K562 (cell line): ENCODE measurements at regions not wholly inside any gene's neighbourhood (a gene's known extent, or its start where the extent isn't known, plus 50 kb on each side); places are given as distances from the start of the nearest gene placed in this dataset.

Source experiments
- ATAC-seq: fragments of 200-7000 bp; cut with Tn5 transposase; 3 replicates; pipeline ENCODE4 v1.9.1; 2020; ENCODE audit warnings: moderate library complexity
- BruUV-seq: library from RNA; stranded (reverse); fragments of 400-500 nt; replicated peaks from 2 replicates; lab custom pipeline; 2021; lab: Mats Ljungman, UMichigan
- CTCF ChIA-PET: fragments of 300-600 bp; formaldehyde crosslinking; extraction: SDS; loops from one replicate; lab custom pipeline; 2021; ENCODE audit warnings: low intra/inter-chr PET ratio; lab: Yijun Ruan, JAX
- POLR2A ChIA-PET: fragments of 300-600, 350-650 bp; sonication (Branson Sonifier 250); formaldehyde crosslinking; extraction: SDS; loops from one replicate; lab custom pipeline; 2021; ENCODE audit warnings: antibody characterized with exemption, inconsistent platforms; lab: Yijun Ruan, JAX
- DNase-seq, 4 experiments: peaks; one replicate each; pipeline versions ENCODE4 v3.0.0 to v3.0.0-alpha.2; 2011 to 2018; ENCODE audit warnings: low spot score in 3 of 4, mixed read lengths in 3 of 4; ENCODE audit errors: extremely low read depth in 1 of 4
- FAIRE-seq: peaks from 2 replicates; lab custom pipeline; 2011; peaks lifted over from hg19 to GRCh38; lab: Jason Lieb, UNC
- H2AFZ ChIP-seq: 2 replicates; pipeline ENCODE4 v1.6.0; 2011; ENCODE audit warnings: low read depth, low read length, control low read depth, inconsistent platforms
- H3K27ac ChIP-seq: fragments of 200-600 bp; 3 replicates; pipeline ENCODE4 v1.8.0; 2011; ENCODE audit warnings: low read depth, mild to moderate bottlenecking, control low read depth, inconsistent platforms, low read length, moderate library complexity, mixed read lengths; ENCODE audit errors: extremely low read depth
- H3K27me3 ChIP-seq, 2 experiments: fragments of 300-600 bp in 1 of 2; 2 replicates in 1 of 2; 3 replicates in 1 of 2; pipeline versions ENCODE4 v1.6.0 to v1.8.0; 2011; ENCODE audit warnings: inconsistent platforms in 2 of 2, low read length in 2 of 2, mild to moderate bottlenecking in 1 of 2, mixed read lengths in 1 of 2, moderate library complexity in 1 of 2; ENCODE audit not compliant: control insufficient read depth in 2 of 2, insufficient read depth in 2 of 2
- H3K36me3 ChIP-seq: fragments of 300-600 bp; 3 replicates; pipeline ENCODE4 v1.8.0; 2011; ENCODE audit warnings: mild to moderate bottlenecking, low read length, inconsistent platforms; ENCODE audit not compliant: control insufficient read depth, insufficient read depth
- H3K4me1 ChIP-seq, 2 experiments: fragments of 200-600 bp in 1 of 2; replicated peaks in 1 of 2; 2 replicates in 1 of 2; 3 replicates in 1 of 2; pipeline versions ENCODE4 v1.5.1 to v1.8.0; 2011; ENCODE audit warnings: inconsistent platforms in 2 of 2, low read length in 2 of 2, mild to moderate bottlenecking in 1 of 2, mixed read lengths in 1 of 2, moderate library complexity in 1 of 2; ENCODE audit not compliant: control insufficient read depth in 2 of 2, insufficient read depth in 2 of 2
- H3K4me2 ChIP-seq: 2 replicates; pipeline ENCODE4 v1.6.1; 2011; ENCODE audit warnings: low read length, control low read depth, inconsistent platforms, mixed read lengths; ENCODE audit not compliant: insufficient read depth
- H3K4me3 ChIP-seq: fragments of 200-600 bp; sonication (generic), shearing (Covaris generic); 2 replicates; pipeline ENCODE4 v1.5.1; 2016; ENCODE audit warnings: control low read depth, inconsistent platforms
- H3K79me2 ChIP-seq: fragments of 200-600 bp; 3 replicates; pipeline ENCODE4 v1.8.0; 2011; ENCODE audit warnings: low read length, inconsistent platforms; ENCODE audit not compliant: control insufficient read depth, insufficient read depth
- H3K9ac ChIP-seq, 2 experiments: 2 replicates each; pipeline versions ENCODE4 v1.6.0 to v1.6.1; 2011; ENCODE audit warnings: low read depth in 2 of 2, low read length in 2 of 2, control low read depth in 1 of 2, inconsistent platforms in 1 of 2, mild to moderate bottlenecking in 1 of 2, mixed read lengths in 1 of 2; ENCODE audit not compliant: insufficient read depth in 1 of 2
- H3K9me1 ChIP-seq: one replicate; pipeline ENCODE4 v1.6.0; 2011; ENCODE audit warnings: inconsistent platforms, mild to moderate bottlenecking, low read length, moderate library complexity; ENCODE audit not compliant: control insufficient read depth, insufficient read depth
- H3K9me3 ChIP-seq: replicated peaks from 2 replicates; pipeline ENCODE4 v1.5.1; 2011; ENCODE audit warnings: low read depth, low read length, inconsistent platforms; ENCODE audit not compliant: control insufficient read depth, insufficient read depth
- H4K20me1 ChIP-seq: replicated peaks from 2 replicates; pipeline ENCODE4 v1.6.1; 2011; ENCODE audit warnings: low read length, inconsistent platforms, mixed read lengths; ENCODE audit not compliant: control insufficient read depth, insufficient read depth
- ARID2 ChIP-seq: fragments of 450-650 bp; IDR thresholded peaks from 2 replicates; pipeline ENCODE4 v1.6.1; 2017; ENCODE audit warnings: antibody characterized with exemption, mild to moderate bottlenecking
- ATF2 ChIP-seq: sonication (generic); formaldehyde crosslinking; IDR thresholded peaks from 2 replicates; pipeline ENCODE4 v1.8.1; 2022; ENCODE audit warnings: missing genetic modification reagents
- BHLHE40 ChIP-seq: IDR thresholded peaks from 2 replicates; pipeline ENCODE4 v1.6.1; 2011; ENCODE audit warnings: low read length, improper control_type of control experiment
- HDAC2 ChIP-seq: fragments of 450-650 bp; IDR thresholded peaks from 2 replicates; pipeline ENCODE4 v1.6.1; 2016; ENCODE audit warnings: mild to moderate bottlenecking
- RREB1 ChIP-seq: fragments of 250-450 bp; sonication (Bioruptor Pico); IDR thresholded peaks from 2 replicates; pipeline ENCODE4 v1.4.0; 2020
- TRIM25 ChIP-seq: fragments of 450-650 bp; IDR thresholded peaks from 2 replicates; pipeline ENCODE4 v1.7.0; 2016; ENCODE audit warnings: borderline replicate concordance
- ZBED1 ChIP-seq: IDR thresholded peaks from 2 replicates; pipeline ENCODE4 v1.6.1; 2014
- WGBS: fragments of 100-300 bp; shearing (Covaris generic); methylation state at CpG from one replicate; pipeline ENCODE4 v1.1.6; 2016; ENCODE audit warnings: low coverage, mixed read lengths; ENCODE audit not compliant: insufficient coverage; ENCODE audit errors: missing lambda C conversion rate; 5-methylcytosine and 5-hydroxymethylcytosine counted together
- in situ Hi-C: fragments of 300-500 bp; cut with MboI; formaldehyde crosslinking; loops from 4 replicates; pipeline ENCODE4 v1.15.0; 2018; ENCODE audit warnings: inconsistent platforms, mixed read lengths
- intact Hi-C: fragments of 100-400 bp; cut with micrococcal nuclease; formaldehyde crosslinking; loops from 2 replicates; pipeline ENCODE4 v1.14.2; 2022

DNA sequence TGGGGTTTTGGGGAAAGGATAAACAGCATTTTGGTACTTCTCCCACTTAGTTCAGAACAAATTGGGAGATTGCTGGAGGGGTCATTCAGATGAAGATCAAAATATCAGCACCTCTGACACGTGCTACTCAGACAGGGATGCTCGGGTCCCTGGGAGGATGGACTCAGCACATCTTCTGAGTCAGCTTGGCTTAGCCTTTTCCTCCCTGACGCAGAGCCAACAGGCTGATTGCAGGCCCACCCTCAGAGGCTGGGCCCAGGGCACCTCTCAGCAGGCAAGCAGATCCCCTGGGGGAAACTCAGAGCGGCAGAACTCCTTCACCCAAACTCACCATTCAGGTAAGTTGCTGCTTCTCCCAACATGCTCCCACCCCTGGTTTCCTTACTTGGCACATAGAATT, 304.9 kb downstream of the TLE3 start:
- Histone ChIP-seq H2AFZ (no peak overlapping the region), H3K36me3 (no peaks in the 10 kb centered on the region), H3K4me3 (no peak overlapping the region), H3K4me1 (no peaks in the 10 kb centered on the region), H3K27me3 (peaks cover 2 to 21% of the 10 kb centered on the region in 2 experiments; a peak in 3 of 5 replicates), H3K9me3 (no peaks in the 10 kb centered on the region), H3K27ac (no peak overlapping the region), H3K79me2 (no peaks in the 10 kb centered on the region), H3K4me2 (no peak overlapping the region), H4K20me1 (no peaks in the 10 kb centered on the region; the same call in 1 of the 2 replicates), H3K9ac (no peak overlapping the region), H3K9me1 (no peaks in the 10 kb centered on the region)
- ATAC-seq (no peak), FAIRE-seq (no peak), DNase-seq (no peak)
- intact Hi-C loops (no loop called here), in situ Hi-C loops (no loop called here)
- POLR2A ChIA-PET, result no interaction called here
- BruUV-seq, result no TSS peak
- 2% methylated on average over 4 of the region's 4 CpGs for WGBS
- TF ChIP-seq ATF2 (CRISPR knock-in tag) (no peak), ZBED1 (no peak), RREB1 (CRISPR knock-in tag) (no peak), ARID2 (no peak), BHLHE40 (no peak), HDAC2 (no peak), TRIM25 (no peak)
- CTCF ChIA-PET, result no interaction called here
